ENCODE measurements at regions not wholly inside any gene's neighbourhood (a gene's known extent, or its start where the extent isn't known, plus 50 kb on each side); places are given as distances from the start of the nearest gene placed in this dataset.
"Not testable (repeated sequence)": the region's sequence is repeated elsewhere in the genome, so short reads cannot be mapped to it uniquely, and the experiment has no call there.

DNA sequence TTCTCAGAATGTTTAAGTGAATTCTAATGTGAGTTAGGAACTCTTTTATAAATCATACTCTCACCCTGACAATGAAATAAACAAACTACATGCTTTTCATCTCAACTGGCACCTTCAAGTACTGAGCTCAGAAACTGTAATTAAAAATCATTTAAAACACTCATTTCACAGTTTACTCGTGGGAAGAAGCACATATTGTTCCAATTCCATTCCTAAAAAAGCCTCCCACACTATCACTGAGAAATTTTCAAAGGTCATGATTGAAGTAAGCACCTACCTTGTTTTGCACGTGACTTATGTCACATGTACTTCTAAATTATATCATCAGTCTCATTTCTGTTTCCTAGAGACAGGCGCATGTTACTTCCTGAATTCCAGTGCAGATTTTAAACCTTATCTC, 678.1 kb upstream of the SLC8A1 start:
- in situ Hi-C loops (cut with MboI; ENCODE audit: low sequenced_read_pairs) = no loop called here

DNA sequence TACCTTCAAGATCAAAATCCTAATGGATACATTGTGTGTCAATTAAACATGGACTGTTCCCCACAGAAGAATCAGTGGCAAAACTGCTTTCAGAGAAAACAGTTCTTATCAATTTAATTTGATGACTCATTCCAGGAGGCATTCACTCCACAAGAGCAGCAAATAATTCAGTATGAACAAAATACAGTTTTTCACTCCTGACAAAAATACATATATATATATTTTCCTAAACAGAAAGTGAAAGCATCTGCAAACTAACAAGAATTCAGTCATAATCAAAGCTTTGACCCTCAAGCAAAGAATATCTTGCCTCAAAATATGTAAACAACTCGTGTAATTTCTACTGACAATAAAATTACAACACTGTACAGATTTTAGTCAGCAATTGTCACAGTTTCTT, 685.1 kb upstream of the SLC8A1 start:
- in situ Hi-C loops (cut with MboI; ENCODE audit: low sequenced_read_pairs) = no loop called here

DNA sequence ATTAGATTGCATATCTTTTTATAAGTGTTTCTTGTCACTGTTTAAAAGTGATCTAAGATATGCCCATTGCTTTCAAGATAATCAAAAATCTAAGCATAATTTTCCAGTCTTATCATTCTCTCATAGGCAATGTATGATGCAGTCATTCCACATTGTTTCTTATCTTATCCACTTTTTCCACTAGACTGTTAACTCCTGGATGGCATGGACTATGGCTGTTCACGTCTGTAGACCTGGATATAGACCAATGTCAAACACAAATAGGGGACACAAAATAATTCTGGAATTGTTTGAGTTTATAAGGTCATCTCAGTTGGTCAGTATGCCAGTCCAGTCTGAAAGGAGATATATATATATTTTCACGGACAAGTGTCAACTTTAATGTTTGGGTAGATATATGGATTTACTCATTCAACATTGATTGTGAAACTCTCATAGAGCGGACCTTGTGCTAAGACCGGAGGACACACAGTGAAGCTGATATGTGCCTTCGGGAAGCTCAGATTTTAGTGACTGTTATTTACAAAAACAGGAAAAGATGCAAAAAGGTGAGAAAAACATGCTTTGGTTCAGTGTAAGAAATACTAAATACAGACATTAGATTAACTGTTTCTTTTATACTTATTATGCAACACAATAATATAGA, 689.4 kb upstream of the SLC8A1 start:
- in situ Hi-C loops (cut with MboI; ENCODE audit: low sequenced_read_pairs) = no loop called here

DNA sequence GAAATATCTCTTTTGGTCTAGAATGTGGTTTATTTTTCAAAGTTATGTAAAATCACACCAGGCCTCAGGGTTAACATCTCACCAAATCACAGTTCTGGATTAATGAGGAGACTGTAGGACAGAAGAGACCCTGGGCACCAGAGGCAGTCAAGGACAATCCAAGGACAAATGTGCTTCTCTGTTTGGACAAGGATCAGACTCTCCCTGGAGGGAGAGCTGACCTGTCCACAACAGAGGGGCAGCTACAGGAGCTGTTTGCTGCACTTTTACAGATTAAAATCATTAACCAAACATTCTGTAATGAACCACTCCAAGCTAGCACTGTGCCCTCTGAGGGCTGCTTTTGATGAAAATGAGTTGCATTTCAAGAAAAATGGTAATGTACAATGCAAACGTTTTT, 690.6 kb upstream of the SLC8A1 start:
- in situ Hi-C loops (cut with MboI; ENCODE audit: low sequenced_read_pairs) = no loop called here

DNA sequence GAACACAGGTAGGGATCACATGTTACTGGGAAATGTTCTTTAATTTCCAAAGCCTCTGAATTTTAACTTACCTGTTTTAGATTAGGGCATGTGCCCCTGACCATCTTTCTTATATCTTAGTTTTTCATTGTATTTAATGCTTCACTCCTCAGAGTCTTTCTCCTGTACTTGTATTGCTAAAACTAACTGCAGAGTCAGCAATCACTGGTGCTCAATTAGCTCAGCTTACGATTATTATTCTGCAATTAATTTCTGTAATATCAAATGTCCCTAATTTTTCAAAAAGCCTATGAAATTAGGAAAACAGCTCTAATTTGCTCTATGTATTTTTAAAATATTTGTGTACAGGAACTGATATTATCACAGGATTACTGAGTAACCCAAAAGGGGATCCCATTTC, 693.2 kb upstream of the SLC8A1 start:
- in situ Hi-C loops (cut with MboI; ENCODE audit: low sequenced_read_pairs) = no loop called here

DNA sequence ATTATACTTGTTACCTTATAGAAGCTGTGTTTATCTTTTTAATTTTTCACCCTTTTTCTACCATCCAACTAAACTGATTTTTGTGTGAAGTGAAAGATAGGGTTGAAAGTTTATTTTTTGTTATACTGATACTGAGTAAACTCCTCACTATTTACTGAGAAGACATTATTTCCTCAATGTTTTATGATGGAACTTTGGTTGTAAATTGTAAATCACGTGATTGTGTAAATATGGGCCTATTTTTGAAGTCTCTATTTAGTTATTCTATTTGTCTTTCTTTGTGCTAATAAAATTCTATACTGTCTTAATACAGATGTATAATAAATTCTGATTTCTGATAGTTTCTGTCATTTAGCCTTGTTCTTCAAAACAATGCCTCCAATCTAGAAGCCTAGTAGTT, 697.2 kb upstream of the SLC8A1 start:
- in situ Hi-C loops (cut with MboI; ENCODE audit: low sequenced_read_pairs) = no loop called here

DNA sequence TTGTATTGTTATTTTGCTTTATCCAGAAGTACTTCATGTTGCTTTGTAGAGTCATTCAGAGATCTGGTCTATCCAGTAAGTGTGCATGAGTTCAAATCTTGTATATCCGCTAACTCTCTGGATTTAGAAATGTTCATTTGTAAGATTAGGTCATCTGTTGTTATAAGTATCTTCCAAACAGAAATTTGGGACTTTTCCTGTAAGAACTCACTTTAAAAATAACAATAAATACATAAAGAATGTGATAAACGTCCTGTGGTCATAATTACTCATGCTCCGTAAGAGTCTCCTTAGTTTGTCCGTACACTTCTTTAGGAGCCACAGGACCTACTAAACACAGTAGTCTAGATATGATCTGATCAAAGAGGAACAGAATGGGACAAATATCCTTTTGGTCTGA, 699.9 kb upstream of the SLC8A1 start:
- in situ Hi-C loops (cut with MboI; ENCODE audit: low sequenced_read_pairs) = no loop called here

DNA sequence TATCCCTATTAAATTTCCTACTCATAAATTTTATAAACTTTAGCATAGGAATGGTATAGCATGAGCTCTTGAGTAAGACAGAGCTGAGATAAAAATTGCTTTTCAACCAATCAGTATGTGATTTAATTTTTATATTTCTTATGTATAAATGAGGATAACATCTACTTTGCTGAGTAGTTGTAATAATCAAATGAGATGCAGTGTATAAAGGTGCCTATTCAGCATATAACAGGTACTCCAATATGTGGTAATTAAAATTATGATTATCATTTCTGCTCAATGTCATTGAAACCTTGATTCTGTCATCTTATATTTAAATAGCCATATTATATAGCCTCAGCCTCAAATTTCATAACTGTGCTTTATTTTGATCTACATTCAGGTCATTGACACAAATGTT, 700.4 kb upstream of the SLC8A1 start:
- in situ Hi-C loops (cut with MboI; ENCODE audit: low sequenced_read_pairs) = no loop called here

DNA sequence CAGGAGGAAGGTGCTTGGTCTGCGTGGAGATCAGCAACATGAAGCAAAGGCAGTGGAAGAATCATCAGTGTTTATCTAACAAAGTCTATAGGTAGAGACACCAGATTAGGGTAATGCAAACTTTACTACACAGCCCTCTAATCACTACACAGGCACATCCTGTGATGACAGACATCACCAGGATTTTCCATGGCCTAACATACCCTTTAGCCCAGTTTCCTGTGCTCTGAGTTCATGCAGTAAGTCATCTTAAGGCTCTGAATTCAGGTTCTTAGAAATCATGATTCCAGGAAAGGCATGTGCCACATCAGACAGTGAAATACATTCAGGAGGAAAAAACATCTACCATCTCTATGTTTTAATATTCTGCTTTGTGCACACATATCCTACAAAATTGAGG, 708.5 kb upstream of the SLC8A1 start:
- in situ Hi-C loops (cut with MboI; ENCODE audit: low sequenced_read_pairs) = no loop called here

DNA sequence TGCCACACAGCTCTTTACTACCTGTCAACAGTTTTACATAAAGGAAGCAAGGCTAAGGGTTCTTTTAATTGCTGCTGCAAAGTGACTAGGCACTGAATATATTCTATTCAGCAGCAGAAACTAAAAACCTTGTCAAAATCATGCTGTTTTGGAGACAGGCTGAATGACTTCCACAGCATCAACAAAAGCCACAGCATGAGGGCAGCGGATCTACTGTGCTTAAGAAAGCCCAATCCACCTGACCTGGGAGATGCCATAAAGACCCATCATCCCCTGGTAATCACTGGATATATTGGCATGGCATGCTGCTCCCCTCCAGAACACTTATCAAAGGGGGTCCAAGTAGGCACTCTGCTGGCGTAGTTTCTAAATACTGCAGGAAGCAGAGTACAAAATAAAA, 715.1 kb upstream of the SLC8A1 start:
- in situ Hi-C loops (cut with MboI; ENCODE audit: low sequenced_read_pairs) = no loop called here

DNA sequence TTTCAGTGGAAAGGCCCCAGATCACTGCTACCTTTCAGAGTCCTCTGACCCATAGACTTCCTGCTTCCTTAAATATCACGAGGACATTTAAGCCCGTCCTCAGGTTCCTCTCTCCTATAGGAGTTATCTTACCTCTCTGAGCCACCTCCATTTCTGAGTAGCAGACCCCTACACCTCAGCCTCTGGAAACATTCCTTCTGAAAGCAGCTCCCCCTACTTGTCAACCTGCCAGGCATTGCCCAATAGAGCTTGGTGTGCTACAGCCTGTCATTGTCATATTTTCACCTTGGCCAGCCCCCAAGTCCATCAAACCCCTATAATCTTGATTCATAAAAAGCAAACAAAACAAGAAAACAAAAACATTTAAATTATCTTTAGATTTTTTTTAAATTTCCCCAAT, 717.9 kb upstream of the SLC8A1 start:
- in situ Hi-C loops (cut with MboI; ENCODE audit: low sequenced_read_pairs) = no loop called here

DNA sequence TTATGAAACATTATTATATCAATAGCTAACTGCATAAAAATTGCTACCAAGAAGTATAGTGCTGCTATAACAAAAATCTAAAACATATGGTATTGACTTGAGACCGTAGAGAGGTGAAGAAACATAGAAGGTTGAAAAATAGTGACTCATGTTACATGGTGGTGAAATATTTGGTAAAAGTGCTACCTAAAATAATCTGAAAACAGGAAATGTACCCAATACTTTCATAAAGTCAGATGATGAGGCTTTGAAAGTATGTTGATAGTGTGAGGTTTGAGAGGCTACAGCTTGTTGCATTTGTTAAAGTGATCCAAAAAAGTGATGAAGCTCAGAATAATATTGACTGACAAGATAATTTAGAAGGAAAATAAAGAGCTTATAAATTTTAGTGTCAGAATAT, 718.7 kb upstream of the SLC8A1 start:
- in situ Hi-C loops (cut with MboI; ENCODE audit: low sequenced_read_pairs) = no loop called here

DNA sequence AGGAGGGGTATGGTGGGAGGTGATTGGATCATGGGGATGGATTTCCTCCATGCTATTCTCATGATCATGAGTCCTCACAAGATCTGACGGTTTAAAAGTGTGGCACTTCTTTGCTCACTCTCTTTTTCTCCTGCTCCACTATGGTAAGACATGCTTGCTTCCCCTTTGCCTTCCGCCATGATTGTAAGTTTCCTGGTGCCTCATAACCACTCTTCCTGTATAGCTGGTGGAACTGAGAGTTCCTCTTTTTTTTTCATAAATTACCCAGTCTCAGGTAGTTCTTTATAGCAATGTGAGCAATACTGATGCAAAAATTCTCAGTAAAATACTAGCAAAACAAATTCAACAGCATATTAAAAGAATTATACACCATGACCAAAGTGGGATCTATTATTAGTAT, 728.5 kb upstream of the SLC8A1 start:
- in situ Hi-C loops (cut with MboI; ENCODE audit: low sequenced_read_pairs) = no loop called here

DNA sequence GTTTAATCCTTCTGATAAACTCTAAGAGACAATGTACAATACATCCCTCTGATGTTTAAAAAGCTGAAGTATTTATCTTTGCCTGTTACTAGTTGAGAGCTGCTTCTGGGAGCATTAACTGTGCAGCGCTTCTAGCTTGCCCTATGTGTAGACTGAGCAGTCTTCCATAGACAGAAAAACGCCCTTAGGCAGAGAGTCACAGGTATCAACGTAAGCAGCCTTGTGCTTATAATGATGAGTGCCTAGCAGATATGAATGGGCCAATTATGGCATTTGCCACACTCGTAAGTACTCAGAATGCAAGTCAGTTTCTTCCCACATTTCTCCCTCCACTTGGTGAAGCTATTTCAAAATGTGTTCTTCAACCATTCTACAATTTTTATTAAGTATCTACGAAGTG, 731.1 kb upstream of the SLC8A1 start:
- in situ Hi-C loops (cut with MboI; ENCODE audit: low sequenced_read_pairs) = no loop called here

DNA sequence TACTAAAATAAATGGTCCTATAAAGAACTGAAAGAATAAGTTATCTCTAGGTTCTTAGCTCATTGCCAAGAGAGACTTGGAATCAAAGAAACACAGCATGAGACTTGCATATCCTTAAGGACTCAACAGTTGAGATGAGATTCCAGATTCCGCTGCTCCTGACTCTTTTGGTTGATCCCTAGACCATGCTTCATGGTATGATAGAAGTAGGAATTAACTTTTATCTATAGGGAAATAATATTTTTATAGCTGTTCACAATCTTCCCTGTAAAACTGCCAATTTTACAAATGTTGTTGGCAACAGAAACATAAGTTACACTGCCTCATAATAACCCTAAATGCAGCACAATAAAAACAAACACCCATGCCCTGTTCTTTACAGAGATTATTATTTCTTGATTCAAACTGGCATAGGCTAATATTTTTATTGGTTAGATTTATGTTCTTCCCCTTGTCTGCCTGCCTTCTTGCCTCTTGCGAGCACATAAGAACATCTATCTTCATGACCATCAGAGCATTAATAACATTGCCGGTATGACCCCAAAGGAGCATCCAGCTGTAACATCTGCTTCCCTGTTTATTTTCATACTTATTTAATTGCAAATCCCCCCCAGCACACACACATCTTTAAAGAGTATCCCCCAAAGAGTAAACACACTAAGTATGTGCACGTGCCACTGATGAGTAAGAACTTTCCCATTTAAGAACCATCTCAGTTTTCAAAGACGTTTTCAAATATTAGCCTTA, 735.7 kb upstream of the SLC8A1 start:
- in situ Hi-C loops (cut with MboI; ENCODE audit: low sequenced_read_pairs) = no loop called here

DNA sequence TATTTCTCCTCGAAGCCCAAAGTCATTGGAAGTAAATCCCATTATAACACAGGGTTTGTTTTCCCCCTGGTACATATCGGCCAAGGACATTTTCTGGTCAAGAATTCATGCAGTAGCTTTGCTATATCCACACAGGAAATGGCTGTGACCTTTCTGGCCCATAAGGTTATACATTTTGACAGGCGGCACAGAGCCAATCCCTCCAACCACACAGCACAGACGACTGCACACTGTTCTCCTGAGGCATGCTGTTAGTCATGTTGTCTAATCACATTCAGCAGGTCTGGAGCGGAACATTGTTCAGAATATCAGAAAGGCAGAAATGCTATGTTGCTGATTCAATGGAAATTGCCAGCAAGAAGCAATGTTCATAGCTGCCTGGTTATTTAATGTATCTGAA, 742.3 kb upstream of the SLC8A1 start:
- in situ Hi-C loops (cut with MboI; ENCODE audit: low sequenced_read_pairs) = no loop called here

DNA sequence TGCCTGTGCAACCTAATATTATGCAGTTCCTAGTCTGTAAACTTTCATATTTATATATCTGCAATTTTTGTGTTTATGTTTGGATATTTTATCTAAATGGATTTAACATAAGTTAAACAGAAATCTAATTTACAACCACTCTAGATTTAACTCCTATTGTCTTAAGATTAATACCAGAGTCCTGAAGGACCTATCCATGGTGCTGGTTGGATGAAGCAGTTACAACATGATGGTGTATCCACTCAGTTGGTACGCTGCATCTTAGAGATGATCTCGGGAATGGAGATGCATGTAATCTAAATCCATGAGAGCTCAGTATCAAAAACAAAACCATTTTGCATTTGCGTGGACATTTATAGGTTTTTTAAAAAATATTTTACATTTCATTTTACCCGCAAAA, 745.9 kb upstream of the SLC8A1 start:
- in situ Hi-C loops (cut with MboI; ENCODE audit: low sequenced_read_pairs) = no loop called here

DNA sequence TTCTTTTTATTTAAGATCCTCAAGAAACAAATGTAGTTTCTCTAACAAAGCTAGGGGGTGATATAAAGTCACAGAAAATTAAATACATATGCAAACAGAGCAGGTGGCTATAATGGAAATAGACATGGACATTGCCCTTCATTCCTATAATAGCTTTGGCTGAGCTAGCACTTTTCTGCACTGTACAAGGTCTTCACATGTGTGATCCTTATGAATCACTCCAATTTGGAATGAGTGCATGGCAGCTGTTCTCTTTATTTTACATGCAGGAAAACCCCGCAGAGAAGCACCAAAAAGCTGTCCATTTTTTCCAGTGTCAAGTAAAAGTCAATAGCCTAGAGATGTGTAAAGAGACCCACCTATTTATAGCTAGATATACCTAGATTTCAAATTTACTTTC, 747.4 kb upstream of the SLC8A1 start:
- in situ Hi-C loops (cut with MboI; ENCODE audit: low sequenced_read_pairs) = no loop called here

DNA sequence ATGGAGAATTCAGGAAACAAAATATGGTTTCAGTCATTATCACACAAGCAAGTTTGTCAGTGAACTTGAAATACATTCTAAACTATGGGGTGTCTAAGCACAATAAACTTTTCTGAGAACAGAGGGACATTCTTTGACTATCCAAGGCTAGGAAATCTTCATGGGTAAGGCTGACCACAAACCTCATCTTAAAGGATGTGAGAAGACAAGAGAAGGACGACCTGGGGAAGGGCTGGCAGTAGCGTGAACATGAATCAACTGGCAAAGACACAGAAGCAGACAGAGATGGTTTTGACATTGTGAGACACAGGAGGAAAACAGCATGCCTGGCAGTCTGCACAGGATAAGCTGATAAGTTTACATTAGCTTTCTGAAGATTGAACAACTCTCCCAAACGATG, 752.4 kb upstream of the SLC8A1 start:
- in situ Hi-C loops (cut with MboI; ENCODE audit: low sequenced_read_pairs) = no loop called here

DNA sequence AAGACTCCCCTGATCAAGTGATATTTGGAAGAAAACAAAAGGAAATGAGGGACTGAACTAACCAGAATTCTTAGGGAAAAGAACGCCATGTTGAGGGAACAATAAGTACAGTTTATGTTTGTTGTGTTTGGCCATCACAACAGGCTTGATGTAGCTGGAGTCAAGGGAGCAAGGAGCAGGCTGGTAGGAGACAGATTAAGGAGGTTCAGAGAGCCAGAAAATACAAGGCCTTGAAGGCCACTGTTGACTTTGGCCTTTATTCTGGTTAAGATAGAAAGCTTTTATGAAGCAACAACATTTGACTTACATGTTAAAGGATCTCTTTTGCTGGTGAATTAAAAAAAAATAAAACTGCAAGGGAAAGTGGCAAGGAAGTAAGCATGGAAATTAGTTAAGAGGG, 754.1 kb upstream of the SLC8A1 start:
- in situ Hi-C loops (cut with MboI; ENCODE audit: low sequenced_read_pairs) = no loop called here

DNA sequence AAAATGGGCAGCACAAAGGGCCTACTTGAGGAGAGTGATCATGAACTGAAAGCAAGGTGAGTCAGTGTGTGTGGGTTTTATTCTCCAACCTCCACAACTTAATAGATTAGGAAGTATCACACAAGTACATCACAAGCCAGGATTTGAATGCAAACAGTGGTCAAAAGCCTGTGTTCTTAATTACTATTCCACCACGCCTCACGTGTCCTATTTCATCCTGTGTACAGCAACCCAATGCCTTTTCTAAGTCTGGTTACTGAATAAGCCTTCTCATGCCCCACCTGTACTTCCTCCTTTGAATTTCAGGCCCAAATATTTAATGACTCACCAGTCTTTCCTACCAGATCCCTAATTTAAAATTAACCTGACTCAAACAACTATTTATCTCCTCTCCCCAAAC, 755.7 kb upstream of the SLC8A1 start:
- in situ Hi-C loops (cut with MboI; ENCODE audit: low sequenced_read_pairs) = no loop called here

DNA sequence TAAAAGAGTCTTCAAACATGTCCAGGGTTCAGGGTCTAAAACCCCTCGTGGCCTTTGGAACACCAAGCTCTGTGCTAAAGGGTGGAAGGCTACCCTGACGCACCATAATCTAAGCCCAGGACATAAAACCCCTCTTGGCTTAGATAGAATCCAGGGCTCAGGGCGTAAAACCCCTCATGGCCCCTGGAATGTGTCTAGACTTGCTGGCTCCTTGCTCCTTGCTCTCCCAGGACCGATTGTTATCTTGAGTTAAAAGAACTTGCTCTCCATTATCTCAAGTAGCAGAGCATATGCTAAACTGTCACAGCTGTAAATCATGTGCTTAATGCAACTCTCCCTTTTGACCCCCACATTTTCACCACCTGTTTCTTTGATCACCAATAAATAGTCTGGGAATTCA, 758.1 kb upstream of the SLC8A1 start:
- in situ Hi-C loops (cut with MboI; ENCODE audit: low sequenced_read_pairs) = not testable (repeated sequence)

DNA sequence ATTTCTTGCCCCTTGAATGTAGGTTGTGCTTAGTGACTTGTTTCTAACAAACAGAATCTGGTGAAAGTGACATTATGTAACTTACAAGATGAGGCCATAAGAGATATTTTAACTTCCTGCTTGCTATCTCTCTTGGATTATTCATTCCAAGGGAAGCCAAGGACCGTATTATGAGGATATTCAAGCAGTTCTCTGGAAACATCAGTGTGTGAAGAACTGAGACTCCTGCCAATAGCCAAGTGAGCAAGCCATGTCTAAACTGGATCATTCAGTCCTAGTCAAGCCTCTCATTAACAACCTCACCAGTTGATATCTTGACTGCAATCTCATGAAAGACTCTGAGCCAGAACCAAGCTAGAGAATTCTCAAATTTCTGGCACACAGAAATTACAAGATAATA, 765.1 kb upstream of the SLC8A1 start:
- in situ Hi-C loops (cut with MboI; ENCODE audit: low sequenced_read_pairs) = no loop called here
